GM06990 (cell line): ENCODE measurements at regions not wholly inside any gene's neighbourhood (a gene's known extent, or its start where the extent isn't known, plus 50 kb on each side); places are given as distances from the start of the nearest gene placed in this dataset.
"Not testable (repeated sequence)": the region's sequence is repeated elsewhere in the genome, so short reads cannot be mapped to it uniquely, and the experiment has no call there.

Source experiments
- DNase-seq: peaks from one replicate; pipeline ENCODE4 v3.0.0-alpha.2; 2011; ENCODE audit not compliant: insufficient read length; ENCODE audit errors: extremely low read depth
- H3K27me3 ChIP-seq: replicated peaks from 2 replicates; pipeline ENCODE4 v1.6.0; 2011; ENCODE audit warnings: low read length; ENCODE audit not compliant: control insufficient read depth, insufficient read depth
- H3K36me3 ChIP-seq: 2 replicates; pipeline ENCODE4 v1.5.1; 2011; ENCODE audit warnings: low read length; ENCODE audit not compliant: control insufficient read depth, insufficient read depth
- H3K4me3 ChIP-seq: replicated peaks from 2 replicates; pipeline ENCODE4 v1.5.1; 2011; ENCODE audit warnings: low read depth, mild to moderate bottlenecking, control low read depth, low read length
- TF ChIP-seq, protein P1 (sequence below): IDR thresholded peaks from 2 replicates; pipeline ENCODE4 v1.5.1; 2011; ENCODE audit warnings: low read length, control low read depth, mild to moderate bottlenecking, inconsistent platforms; ENCODE audit not compliant: insufficient read depth, poor library complexity, severe bottlenecking

DNA sequence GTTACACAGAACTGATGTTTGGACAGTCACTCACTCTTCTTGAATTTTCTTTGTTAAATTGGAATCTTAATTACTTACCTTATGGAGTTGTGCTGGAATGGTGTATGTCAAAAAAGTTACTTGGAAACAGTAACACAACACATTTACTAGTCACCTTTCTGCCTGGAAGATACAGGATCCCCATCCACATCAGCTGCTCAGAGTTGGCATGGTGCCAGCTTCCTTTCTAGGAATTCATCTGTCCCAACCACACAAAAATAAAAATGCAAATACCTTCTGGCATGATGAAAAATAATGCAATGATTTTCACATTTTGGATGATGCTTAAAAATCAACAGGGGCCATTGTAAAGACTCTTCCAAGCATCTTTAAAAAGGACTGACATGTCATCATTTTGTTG, 341.5 kb downstream of the TMEM38B start:
- TF ChIP-seq, protein P1, sequence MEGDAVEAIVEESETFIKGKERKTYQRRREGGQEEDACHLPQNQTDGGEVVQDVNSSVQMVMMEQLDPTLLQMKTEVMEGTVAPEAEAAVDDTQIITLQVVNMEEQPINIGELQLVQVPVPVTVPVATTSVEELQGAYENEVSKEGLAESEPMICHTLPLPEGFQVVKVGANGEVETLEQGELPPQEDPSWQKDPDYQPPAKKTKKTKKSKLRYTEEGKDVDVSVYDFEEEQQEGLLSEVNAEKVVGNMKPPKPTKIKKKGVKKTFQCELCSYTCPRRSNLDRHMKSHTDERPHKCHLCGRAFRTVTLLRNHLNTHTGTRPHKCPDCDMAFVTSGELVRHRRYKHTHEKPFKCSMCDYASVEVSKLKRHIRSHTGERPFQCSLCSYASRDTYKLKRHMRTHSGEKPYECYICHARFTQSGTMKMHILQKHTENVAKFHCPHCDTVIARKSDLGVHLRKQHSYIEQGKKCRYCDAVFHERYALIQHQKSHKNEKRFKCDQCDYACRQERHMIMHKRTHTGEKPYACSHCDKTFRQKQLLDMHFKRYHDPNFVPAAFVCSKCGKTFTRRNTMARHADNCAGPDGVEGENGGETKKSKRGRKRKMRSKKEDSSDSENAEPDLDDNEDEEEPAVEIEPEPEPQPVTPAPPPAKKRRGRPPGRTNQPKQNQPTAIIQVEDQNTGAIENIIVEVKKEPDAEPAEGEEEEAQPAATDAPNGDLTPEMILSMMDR, result no peak
- no peak overlapping the region for H3K4me3 ChIP-seq
- no peaks in the 10 kb centered on the region for H3K27me3 ChIP-seq
- no peaks in the 10 kb centered on the region for H3K36me3 ChIP-seq
- DNase-seq, result no peak

DNA sequence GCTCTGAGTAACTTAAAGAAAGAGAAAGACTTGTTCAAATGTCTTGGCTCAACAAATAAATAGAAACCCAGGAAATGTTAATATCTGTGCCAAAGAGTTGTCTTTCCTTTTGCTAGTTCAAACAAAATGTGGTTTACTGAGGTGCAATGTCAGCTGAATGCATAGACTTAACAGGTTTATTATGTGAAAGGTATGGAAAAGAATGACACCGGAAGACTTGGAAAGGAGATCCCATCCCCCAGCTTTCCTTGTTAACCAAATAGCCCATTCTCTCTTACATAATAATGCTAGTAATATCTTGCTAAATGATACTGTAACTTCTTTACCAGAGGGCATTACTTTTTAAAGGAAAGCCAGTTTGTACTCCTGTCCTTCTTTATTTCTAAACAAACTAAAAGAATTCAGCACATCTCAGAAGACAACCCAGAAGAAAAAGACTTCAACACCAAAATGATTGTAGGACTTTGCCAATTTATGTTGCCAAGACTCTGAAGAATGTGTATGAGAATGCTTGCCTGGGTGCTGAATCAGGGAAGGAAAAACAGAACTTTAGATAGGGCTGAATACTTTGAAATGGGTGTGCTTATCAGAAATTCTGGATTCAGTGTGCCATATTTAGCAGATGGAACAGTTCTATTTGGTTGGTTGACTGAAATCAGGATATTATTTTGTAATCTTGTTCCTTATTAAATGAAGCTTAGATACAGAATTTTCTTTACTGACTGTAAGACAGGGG, 344.1 kb downstream of the TMEM38B start:
- Histone ChIP-seq H3K27me3 (no peaks in the 10 kb centered on the region), H3K36me3 (no peaks in the 10 kb centered on the region), H3K4me3 (no peak overlapping the region)
- TF ChIP-seq, protein P1, result no peak
- DNase-seq, result no peak

DNA sequence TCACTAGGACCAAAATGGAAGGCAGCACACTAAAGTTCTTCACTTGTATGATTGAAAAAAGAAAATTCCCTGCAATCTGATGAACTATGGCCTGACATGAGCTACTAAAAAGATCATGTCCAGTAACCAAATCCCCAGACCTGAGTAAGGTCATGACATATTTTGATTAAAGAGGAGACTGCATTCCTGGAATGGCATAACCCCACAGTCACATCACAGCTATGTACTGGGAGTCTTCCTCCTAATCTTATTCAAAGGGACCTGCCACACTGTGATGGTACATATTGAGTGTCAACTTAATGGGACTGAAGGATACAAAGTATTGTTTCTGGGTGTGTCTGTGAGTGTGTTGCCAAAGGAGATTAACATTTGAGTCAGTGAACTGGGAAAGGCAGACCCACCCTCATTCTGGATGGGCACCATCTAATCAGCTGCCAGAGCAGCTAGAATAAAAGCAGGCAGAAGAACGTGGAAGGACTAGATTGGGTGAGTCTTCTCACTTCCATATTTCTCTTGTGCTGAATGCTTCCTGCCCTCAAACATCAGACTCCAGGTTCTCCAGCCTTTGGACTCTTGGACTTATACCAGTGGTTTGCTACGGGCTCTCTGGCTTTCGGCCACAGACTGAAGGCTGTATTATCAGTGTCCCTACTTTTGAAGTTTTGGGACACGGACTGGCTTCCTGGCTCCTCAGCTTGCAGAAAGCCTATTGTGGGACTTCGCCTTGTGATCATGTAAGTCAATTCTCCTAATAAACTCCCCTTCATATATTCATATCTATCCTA, 345.0 kb downstream of the TMEM38B start:
- no peaks in the 10 kb centered on the region for H3K27me3 ChIP-seq
- TF ChIP-seq, protein P1, result no peak
- DNase-seq, result no peak
- H3K4me3 ChIP-seq, result no peak overlapping the region
- H3K36me3 ChIP-seq, result no peaks in the 10 kb centered on the region

DNA sequence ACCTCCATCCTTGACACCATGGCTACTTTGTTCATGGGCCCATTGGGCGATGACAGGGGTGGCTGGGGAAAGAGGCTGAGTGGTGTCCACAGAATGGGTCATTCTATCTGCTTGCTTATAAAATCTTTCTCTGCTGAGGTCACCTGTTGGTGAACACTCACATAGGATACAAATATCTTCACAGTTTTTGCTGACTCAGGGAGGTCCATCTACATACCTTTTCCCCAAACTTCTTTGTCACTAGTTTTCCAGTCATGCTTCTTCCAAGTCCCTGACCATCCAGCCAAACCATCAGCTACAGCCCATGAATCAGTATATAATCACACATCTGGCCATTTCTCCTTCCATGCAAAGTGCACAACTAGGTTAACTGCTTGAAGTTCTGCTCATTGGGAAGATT, 347.6 kb downstream of the TMEM38B start:
- H3K27me3 ChIP-seq, H3K4me3 ChIP-seq: not testable (repeated sequence)

DNA sequence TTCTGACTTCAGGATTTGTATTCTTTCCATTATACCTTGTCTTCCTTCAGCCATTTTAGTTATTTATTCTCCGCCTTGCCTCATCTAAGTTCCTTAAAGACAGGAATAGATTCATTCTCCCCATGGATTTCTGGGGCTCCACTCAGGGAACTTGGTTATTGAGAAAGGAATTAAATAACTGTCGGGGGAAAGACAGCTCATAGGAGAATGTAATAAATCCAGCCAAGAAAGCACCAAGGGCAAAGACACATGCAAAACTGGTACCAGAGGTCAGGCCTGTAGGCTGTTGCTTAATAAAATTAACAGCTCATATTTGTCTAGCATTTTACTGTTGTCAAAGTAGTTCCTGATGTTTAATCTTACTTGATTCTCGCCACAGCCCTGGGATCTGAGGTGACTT, 357.2 kb downstream of the TMEM38B start:
- Histone ChIP-seq H3K36me3 (no peaks in the 10 kb centered on the region), H3K4me3 (no peak overlapping the region), H3K27me3 (no peaks in the 10 kb centered on the region)
- DNase-seq, result no peak
- TF ChIP-seq, protein P1, result no peak

More for the DNA sequence above, 347.6 kb downstream of the TMEM38B start:
- H3K36me3 ChIP-seq, DNase-seq: not testable (repeated sequence)

DNA sequence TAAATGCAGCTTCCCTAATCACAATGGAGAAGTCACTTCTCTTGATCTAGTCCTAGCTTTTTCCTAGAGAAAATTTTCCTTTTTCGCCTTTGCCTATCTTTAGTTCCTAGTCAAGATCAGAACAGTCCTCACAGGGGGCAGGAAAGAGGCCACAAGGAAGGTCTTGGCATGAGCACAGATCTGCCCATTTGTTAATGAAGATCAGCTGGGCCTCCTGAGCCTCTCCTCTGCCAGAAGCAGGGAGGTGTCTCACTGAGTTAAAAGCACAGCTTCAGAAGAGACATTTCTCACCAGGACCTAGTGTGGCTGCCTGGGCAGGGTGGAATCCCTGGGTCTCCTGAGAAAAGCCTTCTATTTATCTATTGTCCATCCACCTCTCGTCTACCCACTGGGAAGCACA, 357.8 kb downstream of the TMEM38B start:
- Histone ChIP-seq H3K36me3 (no peaks in the 10 kb centered on the region), H3K27me3 (no peaks in the 10 kb centered on the region), H3K4me3 (no peak overlapping the region)
- DNase-seq, result no peak
- TF ChIP-seq, protein P1, result no peak
